Psoas muscle (tissue), 7 donors: ENCODE measurements at regions not wholly inside any gene's neighbourhood (a gene's known extent, or its start where the extent isn't known, plus 50 kb on each side); places are given as distances from the start of the nearest gene placed in this dataset.

ENCODE experiments used
- ATAC-seq, 4 donors: fragments of 200-7000 bp; cut with Tn5 transposase; one replicate each; pipeline ENCODE4 v1.9.1; 2020; ENCODE audit warnings: moderate library complexity in 3 of 4, mild to moderate bottlenecking in 2 of 4
- DNase-seq, 2 donors: peaks; one replicate each; pipeline ENCODE4 v3.0.0-alpha.2; 2020
- H3K27ac ChIP-seq: fragments of 200-600 bp; one replicate; pipeline ENCODE4 v1.8.0; 2022
- H3K27me3 ChIP-seq, 3 donors: fragments of 200-600 bp in 1 of 3; one replicate each; pipeline versions ENCODE4 v1.6.1 to v1.8.0; 2013 to 2022; ENCODE audit warnings: low read length in 2 of 3, mild to moderate bottlenecking in 2 of 3, moderate library complexity in 1 of 3; ENCODE audit not compliant: insufficient read depth in 3 of 3
- H3K36me3 ChIP-seq, 2 donors: fragments of 200-600 bp in 1 of 2; one replicate each; pipeline versions ENCODE4 v1.6.1 to v1.8.0; 2013 to 2022; ENCODE audit warnings: low read depth in 1 of 2, mild to moderate bottlenecking in 1 of 2, moderate library complexity in 1 of 2; ENCODE audit not compliant: insufficient read depth in 1 of 2
- H3K4me1 ChIP-seq: fragments of 200-600 bp; one replicate; pipeline ENCODE4 v1.8.0; 2022
- H3K4me3 ChIP-seq: fragments of 200-600 bp; one replicate; pipeline ENCODE4 v1.8.0; 2022; ENCODE audit warnings: mild to moderate bottlenecking
- H3K9me3 ChIP-seq: fragments of 200-600 bp; one replicate; pipeline ENCODE4 v1.8.0; 2022
- CTCF ChIP-seq: fragments of 200-600 bp; IDR thresholded peaks from one replicate; pipeline ENCODE4 v1.8.0; 2022; ENCODE audit warnings: antibody characterized with exemption
- WGBS, 3 donors: extraction: QIAGEN DNeasy Blood & Tissue Kit; methylation state at CpG; one replicate each; pipeline versions ENCODE4 v1.1.6 to v1.1.7; 2013; 5-methylcytosine and 5-hydroxymethylcytosine counted together
- intact Hi-C, 2 donors: fragments of 100-400 bp; cut with DNase I; formaldehyde crosslinking; loops; one replicate each; pipeline versions ENCODE4 v1.11.0 to v1.14.2; 2022
- donor health status: healthy with polysubstance abuse.
- donor health status: DM: no; HTN: no; CAD: no; lungs with moderate emphysema.
- donor health status: Bipolar disorder and iron deficiency.
- donor health status: healthy.
- donor health status: DM: yes; HTN: yes; CAD: no.
- donor health status: DM: no; HTN: no; CAD: no.
- donor health status: DM: yes; HTN: yes; CAD: no.

GRCh38 chr7:4552985-4553384 is 129.1 kb upstream of the FOXK1 start:
- H3K36me3 ChIP-seq = no peaks in the 10 kb centered on the region
- H3K4me3 ChIP-seq = no peak overlapping the region
- H3K27me3 ChIP-seq = peaks cover 0 to 1% (median 0%) of the 10 kb centered on the region in 3 donors
- ATAC-seq (no peak), DNase-seq (no peak)
- H3K9me3 ChIP-seq = peaks cover 23% of the 10 kb centered on the region
- TF ChIP-seq CTCF = no peak
- no peak overlapping the region for H3K27ac ChIP-seq
- intact Hi-C loops = no loop called here
- WGBS, 3 donors = 90 to 98% (median 91%) methylated on average over 1 of the region's 1 CpG
- no peaks in the 10 kb centered on the region for H3K4me1 ChIP-seq

DNA sequence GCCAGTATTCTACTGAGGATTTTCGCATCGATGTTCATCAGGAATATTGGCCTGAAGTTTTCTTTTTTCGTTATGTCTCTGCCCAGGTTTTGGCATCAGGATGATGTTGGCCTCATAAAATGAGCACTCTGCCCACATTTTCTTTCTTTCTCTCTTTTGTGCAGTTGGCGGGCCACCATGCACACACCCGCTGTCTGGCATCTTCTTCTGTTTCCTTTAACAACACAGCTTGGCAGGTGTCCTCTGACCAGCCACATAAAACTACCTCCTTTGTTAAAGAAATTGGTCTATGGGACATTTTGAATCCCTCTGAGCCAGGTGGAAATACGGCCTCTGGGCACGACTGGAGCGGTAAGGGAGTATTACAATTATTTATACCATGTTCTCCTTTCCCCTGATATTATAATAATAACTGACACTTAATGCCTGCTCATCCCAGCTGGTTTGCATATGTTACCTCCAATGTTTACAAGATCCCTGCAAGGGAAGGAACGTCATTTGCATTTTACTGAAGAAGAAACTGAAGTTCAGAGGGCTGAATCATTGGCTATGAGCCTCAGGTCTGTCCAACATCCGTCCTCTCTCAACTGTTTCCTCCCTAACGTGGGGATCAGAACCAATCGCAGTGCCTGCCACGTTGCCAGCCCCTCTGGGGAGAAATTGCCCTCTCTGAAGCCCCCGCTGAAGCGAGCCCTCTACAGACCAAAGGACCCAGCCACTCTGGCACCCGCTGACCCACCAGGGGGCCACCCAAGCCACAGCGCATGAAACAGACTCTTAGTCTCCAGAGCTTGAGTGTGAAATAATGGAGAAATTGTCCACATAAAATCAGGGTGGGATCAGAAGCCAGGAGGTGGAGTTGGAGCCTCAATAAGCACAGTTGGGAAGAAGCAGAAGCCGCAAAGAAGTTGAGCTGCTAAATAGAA is 125.0 kb upstream of the FOXK1 start:
- Histone ChIP-seq H3K4me1 (no peaks in the 10 kb centered on the region), H3K27me3 (peaks cover 0 to 5% (median 1%) of the 10 kb centered on the region in 3 donors), H3K4me3 (no peak overlapping the region), H3K9me3 (peaks cover 20% of the 10 kb centered on the region), H3K36me3 (no peaks in the 10 kb centered on the region), H3K27ac (no peak overlapping the region)
- WGBS, 3 donors = 40 to 58% (median 40%) methylated on average over 18 of the region's 18 CpGs
- ATAC-seq (no peak), DNase-seq (no peak)
- no peak for TF ChIP-seq CTCF
- intact Hi-C loops = no loop called here

- no peak for ATAC-seq
- TF ChIP-seq CTCF = no peak
- Histone ChIP-seq H3K27ac (no peak overlapping the region), H3K9me3 (no peaks in the 10 kb centered on the region), H3K4me1 (no peaks in the 10 kb centered on the region), H3K36me3 (no peaks in the 10 kb centered on the region), H3K27me3 (peaks cover 0 to 5% (median 2%) of the 10 kb centered on the region in 3 donors), H3K4me3 (no peak overlapping the region)
- intact Hi-C loops = no loop called here
- WGBS, 3 donors = 28 to 40% (median 34%) methylated on average over 3 of the region's 3 CpGs
- DNase-seq = no peak
Observed at GRCh38 chr7:4561795-4562194, 120.3 kb upstream of the FOXK1 start.

DNA sequence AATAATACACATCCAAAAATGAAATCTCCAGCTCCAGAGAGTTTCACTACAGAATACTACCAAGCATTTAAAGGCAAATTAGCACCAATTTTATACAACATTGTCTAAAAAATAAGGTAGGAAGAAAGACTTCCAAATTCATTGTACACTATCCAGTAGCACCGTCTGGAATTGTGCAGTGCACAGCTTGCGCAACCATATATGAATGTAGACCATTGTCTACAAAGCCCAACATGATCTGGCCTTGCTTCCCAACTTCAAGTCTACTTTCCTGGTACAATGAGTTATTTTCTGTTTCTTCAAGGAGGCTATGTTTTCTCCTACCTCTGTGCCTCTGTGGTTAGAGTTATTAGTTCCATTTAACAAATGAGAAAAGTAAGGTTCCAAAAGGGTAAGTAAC is 115.4 kb upstream of the FOXK1 start:
- Histone ChIP-seq H3K27me3 (peaks cover 0 to 5% (median 0%) of the 10 kb centered on the region in 3 donors), H3K36me3 (no peaks in the 10 kb centered on the region), H3K27ac (no peak overlapping the region), H3K4me1 (no peaks in the 10 kb centered on the region), H3K4me3 (no peak overlapping the region), H3K9me3 (no peaks in the 10 kb centered on the region)
- 79 to 88% (median 82%) methylated on average over 2 of the region's 2 CpGs for WGBS, 3 donors
- TF ChIP-seq CTCF = no peak
- DNase-seq = no peak
- intact Hi-C loops = no loop called here
- ATAC-seq = no peak
